HG02763 (cell line): ENCODE measurements at regions not wholly inside any gene's neighbourhood (a gene's known extent, or its start where the extent isn't known, plus 50 kb on each side); places are given as distances from the start of the nearest gene placed in this dataset.

ENCODE experiments used
- ATAC-seq: cut with Tn5 transposase; IDR thresholded peaks from one replicate; pipeline ENCODE4 v1.9.1; 2021; ENCODE audit warnings: mild to moderate bottlenecking, moderate library complexity; ENCODE audit not compliant: unreplicated experiment

DNA sequence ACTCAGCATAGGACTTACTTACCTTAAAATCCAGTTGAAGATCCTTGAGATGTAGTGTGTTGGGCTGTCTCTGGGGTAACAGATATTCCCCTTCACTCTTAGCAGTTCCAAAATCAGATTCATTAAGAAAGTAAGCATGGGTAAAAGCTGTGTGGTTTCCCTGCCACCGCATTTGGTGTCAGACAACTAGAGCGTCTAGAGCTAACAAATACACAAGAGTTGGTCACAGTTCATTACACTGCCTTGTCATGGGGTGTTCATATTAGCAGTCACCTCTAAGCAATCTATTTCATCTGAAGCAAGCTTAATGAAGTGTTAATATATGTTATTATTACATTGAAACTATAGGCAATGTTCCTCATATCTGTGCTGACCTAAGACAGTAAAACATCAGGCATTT, 342.8 kb downstream of the PPARGC1A start:
- no peak for ATAC-seq

DNA sequence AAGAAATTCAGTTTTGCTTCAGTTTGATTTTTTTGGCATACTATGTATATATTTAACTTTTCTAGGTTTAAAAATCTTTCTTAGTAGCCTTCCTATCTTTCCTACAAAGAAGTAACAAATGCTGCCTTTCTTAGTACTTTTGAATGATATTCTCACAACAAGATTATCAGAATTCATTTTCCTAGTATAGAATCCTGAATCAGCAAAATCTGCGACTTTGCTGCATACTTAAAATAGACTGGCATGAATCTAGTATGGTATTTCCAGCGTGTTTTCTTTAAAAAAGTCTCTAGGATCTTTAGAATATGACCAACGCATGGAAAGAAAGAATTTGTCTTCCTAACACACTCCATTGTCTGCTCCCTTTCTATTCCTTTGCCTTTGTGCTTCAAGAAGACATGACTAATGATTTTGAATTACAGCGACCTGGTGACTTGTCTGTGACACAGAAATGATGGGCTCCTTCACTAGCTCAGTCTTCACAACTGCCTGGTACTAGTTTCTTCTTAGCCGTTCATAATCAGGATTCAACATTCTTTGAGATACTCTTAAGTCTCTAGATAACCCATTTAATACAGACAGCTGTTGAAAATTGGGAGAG, 349.8 kb downstream of the PPARGC1A start:
- ATAC-seq = no peak

DNA sequence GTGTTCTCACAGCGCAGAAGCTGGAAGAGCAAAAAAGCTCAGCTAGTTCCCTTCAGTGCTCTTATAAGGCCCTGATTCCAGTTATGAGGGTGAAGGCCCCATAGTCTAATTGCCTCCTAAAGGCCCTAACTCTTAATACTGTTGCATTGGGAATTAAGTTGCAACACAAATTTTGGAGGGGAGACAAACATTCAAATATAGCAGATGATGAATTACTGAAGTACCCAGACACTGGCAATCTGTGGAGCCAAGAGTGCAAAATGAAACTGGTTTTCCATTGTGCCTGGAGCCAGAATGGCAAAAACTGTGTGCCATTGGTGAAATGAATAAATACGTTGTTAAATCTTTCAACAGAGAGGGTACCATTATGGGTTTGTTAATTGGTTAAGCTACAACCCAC, 356.0 kb downstream of the PPARGC1A start:
- no peak for ATAC-seq

DNA sequence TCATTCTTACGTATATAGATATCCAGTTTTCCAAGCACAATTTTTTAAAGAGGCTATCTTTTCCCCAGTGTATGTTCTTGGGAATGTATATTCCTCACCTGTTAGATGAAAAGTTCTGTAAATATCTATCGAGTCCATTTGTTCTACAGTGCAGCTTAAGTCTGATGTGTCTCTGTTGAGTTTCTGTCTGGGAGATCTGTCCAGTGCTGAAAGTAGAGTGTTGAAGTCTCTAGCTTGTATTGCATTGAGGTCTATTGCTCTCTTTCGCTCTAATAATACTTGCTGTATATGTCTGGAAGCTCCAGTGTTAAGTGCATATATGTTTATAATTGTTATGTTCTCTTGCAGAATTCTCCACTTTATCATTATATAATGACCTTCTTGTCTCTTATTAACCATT, 373.1 kb downstream of the PPARGC1A start:
- no peak for ATAC-seq

DNA sequence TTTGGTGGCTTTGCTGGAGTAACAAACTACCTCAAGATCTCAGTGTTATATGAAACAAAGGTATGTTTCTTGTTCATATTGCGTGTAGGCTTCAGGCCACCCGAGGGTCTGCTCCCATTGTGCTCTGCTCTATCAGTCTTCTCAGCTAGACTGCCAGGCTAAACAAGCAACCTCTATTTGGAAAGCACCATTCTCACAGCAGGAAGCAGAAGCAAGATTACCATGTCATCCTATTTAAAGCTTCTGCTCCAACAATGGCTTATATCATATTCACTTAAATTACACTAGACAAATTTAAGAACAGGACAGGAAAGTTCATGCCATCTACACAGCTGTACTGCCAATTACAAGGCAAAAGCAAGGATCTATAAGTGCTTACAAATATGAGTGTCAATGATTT, 385.8 kb downstream of the PPARGC1A start:
- no peak for ATAC-seq

DNA sequence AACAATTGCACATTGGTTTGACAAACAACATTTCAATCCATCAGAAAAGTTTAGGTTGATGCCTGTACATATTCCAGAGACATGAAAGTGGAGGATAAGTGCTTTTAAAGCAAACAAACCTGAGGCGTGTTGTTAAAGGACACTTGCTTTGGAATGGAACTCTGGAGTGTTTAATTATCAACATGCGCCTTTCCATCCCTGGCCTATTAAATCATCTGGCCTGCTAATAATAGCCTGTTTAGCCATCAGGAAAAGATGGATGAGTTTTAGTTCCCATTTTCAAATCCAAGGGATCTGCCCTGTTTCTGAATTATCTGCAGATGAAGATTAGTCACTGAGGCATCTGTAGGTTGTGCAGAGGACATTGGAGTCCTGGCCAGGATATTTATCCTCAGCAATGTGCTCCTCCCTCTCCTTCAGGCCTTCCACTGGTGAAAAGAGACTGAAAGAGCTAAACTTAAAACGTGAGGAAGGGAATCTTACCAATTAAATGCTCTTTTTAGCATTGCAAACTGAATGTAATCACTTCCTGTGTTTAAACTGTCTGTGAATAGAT, 388.9 kb downstream of the PPARGC1A start:
- no peak for ATAC-seq

DNA sequence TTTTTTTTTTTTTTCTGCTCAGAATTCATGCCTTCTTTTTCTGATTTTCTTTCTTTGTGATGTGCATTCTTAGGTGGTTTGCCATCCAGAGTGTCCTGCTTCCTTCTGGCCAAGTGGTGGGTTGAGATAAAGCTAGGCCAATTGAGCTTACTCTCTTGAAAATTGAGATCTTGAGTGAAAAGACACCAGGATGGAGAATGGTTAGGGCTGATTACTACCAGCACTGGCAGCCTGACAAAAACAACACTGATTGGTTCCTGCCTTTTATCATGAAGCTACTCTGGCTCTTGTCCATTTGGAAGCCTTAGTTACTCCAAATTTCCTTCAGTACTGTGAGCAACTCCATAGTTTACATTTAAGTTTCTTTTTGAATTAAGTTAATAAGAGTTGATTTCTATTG, 404.0 kb downstream of the PPARGC1A start:
- ATAC-seq = no peak

DNA sequence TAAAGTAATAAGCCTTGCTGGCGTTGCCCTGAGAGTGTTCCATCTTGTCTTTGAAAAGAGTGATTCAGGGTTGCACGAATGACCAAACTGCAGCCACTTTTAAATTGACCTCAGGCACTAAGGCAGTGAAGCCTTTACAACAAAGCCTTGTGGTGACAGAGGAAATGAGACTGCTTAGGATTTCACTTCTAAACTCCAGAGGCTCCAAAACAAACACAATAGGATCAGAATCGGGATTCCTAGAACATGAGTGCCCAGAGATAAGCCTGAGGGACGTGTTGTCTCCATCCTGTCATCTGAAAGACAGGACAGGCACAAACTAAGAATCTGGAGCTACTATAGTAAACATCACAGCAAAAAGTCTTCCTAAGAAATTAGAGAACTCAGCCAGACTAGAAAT, 405.2 kb downstream of the PPARGC1A start:
- no peak for ATAC-seq

DNA sequence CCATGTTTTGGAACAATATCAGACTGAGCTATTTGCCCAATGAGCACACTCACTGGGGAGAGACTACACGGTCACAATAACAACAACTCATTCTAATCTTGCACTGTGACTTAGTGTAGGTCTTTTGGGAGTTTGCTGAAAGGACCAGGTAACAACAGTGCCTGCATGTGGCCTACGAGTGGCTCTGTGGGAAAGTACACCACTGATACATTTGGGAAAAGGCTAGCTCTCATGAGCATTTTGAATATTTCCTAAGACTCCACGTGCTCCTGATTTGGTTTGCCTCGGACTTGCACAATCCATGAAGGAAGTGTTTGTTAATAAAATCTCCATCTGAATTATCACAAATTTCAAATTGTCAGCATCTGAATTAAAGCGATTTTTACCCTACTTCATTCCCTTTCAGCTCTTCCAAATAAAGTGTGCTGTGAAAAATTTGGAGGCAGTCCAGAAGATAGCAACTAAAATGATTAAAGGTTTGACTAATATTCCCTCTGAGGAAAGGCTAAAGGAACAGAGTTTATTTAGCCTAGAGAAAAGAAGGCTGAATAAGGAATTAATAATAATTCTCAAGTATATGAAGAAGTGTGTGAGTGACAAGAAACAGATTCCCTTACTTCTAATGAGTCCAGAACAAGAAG, 406.4 kb downstream of the PPARGC1A start:
- no peak for ATAC-seq

DNA sequence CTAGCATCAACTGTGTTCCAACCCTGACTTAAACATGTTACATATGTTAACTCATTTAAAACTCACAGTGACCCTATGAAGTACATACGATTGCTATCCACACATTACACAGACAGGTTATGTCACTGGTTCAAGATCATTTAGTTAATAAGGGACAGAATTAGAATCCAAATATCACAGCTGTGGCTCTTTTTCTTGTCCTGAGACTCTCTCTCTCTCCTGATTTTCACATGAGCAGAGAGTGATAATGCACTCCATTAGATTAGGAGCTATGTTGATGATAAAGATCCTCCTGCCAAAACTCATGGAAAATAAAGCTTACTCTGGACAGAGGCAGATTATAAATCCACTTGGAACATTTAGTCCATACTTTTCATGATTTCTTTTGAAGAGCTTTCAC, 408.3 kb downstream of the PPARGC1A start:
- ATAC-seq = no peak

DNA sequence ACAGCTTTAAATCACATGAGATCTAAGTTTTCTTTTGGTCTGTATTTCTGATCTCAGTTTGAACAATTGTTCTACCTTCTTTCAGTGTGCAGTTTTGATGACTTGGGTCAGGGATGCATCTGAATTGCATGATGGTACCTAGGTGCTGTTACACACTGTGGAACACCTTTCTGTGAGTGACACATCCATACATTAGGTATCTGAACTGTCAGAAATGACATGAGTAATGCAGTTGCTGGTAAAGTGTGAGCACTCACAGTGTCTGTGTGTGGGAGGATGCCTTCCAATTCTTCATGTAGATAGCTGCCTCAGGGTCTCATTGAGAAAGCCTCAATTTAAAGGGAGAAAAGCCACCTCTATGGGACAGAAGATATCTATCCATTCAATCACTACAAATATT, 411.9 kb downstream of the PPARGC1A start:
- no peak for ATAC-seq

DNA sequence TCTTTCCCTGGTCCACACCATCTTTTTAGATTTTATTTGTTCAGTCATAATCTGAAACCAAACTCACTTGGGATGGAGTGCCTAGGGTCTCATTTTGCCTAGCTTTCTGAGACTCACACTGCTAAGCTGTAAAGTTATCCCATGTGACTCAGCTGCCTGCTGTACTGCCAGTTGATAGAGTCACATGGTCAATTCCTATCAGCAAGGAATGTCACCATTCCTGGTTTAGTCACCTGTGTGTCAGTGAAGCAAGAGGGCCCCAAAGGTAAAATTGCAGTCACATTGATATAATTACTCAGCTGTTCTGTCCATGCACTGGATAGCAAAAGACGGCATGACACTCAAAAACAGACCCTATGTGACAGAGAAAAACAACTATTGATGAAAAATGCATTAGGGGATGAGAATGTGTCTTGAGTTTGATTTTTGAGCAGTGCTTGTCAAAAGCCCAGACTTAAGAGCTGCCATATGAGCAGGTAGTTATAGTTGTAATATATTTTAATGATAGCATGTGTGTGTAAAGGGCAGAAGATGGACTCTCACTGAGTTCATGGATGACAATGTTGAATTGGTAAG, 413.2 kb downstream of the PPARGC1A start:
- no peak for ATAC-seq

DNA sequence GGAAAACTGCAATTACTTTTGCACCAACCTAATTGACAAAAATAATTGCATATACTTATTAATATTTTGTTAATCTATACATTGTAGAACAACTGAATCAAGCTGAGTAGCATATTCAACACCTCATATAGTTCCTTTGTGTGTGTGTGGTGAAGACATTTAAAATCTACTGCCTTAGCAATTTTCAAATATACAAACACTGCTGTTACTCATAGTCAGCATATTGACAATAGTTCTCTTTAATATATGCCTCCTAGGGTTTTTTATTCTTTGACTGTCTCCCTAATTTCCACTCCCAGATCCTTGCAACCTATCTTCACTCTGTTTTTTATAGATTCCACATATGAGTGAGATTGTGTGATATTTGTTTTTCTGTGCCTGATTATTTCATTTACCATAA, 426.8 kb downstream of the PPARGC1A start:
- ATAC-seq = no peak

DNA sequence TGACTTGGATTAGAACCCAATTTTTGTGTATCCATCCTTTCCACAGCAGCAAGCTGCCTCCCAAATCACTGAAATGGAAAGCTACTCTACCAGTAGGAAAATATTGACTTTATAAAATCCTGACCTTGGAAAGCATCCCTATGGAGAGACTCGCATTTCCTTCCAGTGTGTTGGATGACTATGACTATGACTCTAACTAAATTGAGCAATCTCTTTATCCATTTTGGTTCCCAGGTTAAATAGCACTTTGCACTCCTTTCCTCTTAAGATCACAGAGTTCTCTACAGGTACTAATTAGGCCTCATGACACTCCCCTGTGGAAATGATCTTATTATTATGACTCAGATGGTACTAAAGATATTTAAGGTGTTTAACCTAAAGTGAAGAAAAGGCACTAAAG, 431.8 kb downstream of the PPARGC1A start:
- no peak for ATAC-seq

DNA sequence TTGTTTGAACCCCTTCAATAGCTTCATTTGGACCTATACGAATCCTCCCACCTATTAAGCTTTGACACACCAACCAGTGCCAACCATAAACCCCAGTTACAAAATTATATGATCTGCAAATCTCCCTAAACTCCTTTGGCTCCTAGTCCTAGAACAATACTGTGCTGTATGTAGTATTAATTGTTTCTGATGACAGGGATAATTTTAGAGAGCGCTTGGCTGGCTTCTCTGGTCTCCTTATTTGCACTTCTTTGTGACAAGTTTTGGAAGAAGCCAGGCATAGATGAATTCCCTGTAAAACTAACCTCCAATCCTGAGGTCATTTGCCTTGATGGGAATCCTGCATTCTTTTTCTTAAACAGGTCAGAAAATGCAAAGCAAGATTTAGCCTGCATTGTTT, 433.0 kb downstream of the PPARGC1A start:
- no peak for ATAC-seq

DNA sequence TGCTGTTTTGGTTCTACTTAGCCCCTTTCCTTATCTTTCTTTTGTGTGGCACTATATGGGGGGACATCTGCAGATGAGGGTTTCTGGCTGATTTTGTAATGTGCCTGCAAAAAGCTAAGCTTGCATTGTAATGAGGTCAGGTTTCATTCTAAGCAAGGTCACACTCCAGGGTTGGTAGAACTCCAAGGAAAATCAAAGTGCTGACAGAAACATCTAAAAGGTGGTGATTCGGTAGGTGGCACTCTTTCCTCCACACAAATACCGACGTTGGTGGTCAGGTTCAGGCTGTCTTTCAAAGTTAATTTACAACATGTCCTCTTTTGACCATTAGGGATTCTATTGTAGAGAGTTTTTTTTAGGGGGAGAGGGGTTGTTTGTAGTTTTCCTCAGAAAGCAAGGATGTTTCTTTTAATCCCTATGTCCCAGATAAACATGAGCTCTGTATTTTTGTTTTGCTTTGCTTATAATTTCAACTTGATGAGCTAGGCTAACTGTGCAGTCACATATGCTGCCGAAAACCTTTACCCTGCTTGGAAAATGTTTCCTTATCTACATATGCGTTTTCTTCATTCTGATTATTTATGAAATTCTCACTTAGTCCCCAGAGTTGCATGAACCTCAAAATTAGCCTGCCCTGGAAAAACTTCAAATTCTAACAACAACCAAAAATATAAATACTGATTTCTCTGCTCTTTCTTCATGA, 434.2 kb downstream of the PPARGC1A start:
- ATAC-seq = no peak

DNA sequence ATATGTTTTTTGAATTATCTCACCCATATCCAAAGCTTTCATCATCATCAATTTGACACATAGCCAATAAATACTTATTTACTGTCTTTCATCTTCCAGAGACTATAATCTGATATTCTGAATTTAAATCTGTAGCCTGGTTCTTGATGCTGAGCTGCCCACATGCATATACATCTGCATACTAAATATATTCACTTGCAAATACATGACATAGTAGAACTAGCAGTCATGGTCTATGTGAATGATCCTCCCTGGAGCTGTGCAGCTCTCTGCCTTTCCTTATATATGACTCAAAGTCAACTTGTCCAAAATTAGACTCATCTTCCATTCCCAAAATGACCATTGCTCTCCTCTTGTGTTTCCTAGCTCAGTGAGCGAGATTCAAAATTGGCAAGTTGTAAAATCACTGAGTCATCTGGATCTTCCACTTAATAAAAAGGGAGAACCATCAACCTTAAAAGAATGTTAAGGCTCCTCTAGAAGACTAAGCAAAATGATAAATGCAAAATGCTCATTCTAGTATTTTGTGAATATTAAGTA, 448.2 kb downstream of the PPARGC1A start:
- no peak for ATAC-seq

DNA sequence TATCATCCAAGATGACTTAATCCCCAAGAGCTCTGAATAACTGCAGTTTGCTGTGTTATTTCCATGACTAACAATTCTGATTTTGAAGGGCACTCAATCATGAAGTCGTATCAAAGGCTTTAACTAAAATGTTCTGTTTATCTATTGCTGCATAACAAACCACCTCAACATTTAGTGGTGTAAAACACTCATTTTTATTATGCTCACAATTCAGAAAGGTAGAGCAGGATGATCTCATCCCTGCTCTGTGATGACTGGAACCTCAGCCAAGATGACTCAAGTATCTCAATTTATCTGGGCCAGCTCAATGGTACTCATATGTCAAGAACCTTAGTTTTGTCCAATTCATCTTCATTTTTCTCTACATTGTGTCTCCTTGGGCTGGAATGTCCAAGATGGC, 451.1 kb downstream of the PPARGC1A start:
- no peak for ATAC-seq

DNA sequence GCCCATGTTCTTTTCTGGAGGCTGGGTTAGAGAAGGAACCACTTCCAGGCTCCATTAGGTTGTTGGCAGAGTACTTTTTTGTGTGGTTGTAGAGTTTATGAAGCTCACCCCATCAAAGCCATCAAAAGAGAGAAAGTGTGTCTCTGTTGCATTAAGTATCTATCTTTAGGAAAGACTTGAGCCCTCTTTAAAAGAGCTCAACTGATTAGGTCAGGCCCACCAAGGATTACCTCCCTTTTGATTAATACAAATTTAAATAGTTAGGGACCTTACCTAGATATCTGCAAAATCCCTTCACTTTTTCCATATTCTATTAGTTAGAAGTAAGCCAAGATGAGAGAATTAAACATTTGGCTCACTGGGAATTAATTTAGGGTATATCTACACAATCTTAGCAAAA, 460.4 kb downstream of the PPARGC1A start:
- no peak for ATAC-seq

DNA sequence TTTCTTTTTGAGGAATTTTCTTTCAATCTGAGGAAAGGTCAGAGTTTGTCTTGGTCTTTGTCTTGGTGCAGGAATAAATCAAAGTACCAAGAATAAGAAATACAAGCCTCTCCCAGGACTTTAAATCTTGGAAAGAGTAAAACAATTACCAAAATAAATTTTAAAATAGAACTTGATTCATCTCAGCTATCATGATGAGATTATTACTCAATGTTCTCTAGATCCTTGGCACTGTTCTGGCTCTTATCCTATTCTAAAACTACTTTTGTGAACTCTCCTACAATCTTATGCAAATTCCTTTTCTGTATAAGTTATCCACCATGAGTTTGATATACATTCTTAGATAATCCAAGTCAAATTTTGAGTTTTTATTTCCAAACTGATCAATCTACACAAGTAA, 464.3 kb downstream of the PPARGC1A start:
- no peak for ATAC-seq

DNA sequence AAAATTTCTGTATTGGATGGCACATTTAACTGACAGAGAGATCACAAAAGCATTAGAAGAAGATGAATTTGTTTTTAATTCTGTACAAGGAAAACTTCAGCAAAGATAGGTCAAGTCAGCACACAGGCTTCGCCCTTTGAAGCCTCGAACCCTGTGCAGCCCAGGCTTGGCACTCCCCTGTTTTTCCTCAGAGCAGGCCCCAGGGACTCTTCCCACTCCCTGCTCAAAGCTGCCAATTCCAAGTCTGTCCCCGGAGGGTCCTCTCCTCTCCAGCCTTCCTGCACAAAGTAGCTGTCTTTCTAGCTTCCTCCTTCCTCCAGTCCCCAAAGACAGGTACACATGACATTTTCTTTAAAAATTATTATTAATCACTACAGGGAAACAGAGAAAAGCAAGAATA, 466.3 kb downstream of the PPARGC1A start:
- ATAC-seq = no peak

DNA sequence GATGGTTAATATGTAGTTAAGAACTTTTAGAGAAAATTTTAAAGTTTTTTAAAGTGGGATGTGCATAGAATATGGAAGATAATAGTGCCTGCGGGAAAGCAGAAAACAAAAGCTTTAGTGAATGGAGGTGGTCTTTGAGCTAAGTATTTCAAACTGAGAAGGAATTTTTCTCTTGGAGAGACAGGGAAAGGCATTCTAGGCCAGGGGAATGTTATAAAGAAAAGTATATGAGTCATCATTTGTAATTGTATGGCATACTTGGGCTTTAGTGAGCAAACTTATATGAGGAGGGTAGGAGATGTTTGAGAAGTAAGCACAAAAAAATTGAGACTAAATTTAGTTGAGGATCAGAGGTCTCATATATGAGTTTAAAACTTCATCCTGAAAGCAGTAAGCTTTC, 467.0 kb downstream of the PPARGC1A start:
- no peak for ATAC-seq
